Parathyroid adenoma (tissue), 2 donors: ENCODE measurements at regions not wholly inside any gene's neighbourhood (a gene's known extent, or its start where the extent isn't known, plus 50 kb on each side); places are given as distances from the start of the nearest gene placed in this dataset.

Experiments used
- H2AFZ ChIP-seq: fragments of 300-600 bp; sonication (generic); one replicate; pipeline ENCODE4 v1.7.0; 2017; ENCODE audit warnings: antibody characterized with exemption, mild to moderate bottlenecking
- H3K27ac ChIP-seq: fragments of 300-600 bp; sonication (generic); one replicate; pipeline ENCODE4 v1.7.0; 2017
- H3K27me3 ChIP-seq: fragments of 300-600 bp; sonication (generic); one replicate; pipeline ENCODE4 v1.7.0; 2017; ENCODE audit warnings: low read length; ENCODE audit not compliant: control insufficient read depth, insufficient read depth
- H3K36me3 ChIP-seq: fragments of 300-600 bp; sonication (generic); one replicate; pipeline ENCODE4 v1.7.0; 2017; ENCODE audit warnings: low read length; ENCODE audit not compliant: control insufficient read depth, insufficient read depth
- H3K4me1 ChIP-seq: fragments of 300-600 bp; sonication (generic); one replicate; pipeline ENCODE4 v1.7.0; 2017; ENCODE audit warnings: control low read depth
- H3K4me2 ChIP-seq: fragments of 300-600 bp; sonication (generic); one replicate; pipeline ENCODE4 v1.7.0; 2017; ENCODE audit warnings: low read length
- H3K4me3 ChIP-seq: fragments of 300-600 bp; sonication (generic); one replicate; pipeline ENCODE4 v1.7.0; 2017; ENCODE audit warnings: low read depth, low read length
- H3K79me2 ChIP-seq: fragments of 300-600 bp; sonication (generic); one replicate; pipeline ENCODE4 v1.7.0; 2017; ENCODE audit warnings: control low read depth
- H3K9ac ChIP-seq: fragments of 300-600 bp; sonication (generic); one replicate; pipeline ENCODE4 v1.7.0; 2017; ENCODE audit warnings: mild to moderate bottlenecking
- H3K9me3 ChIP-seq: fragments of 300-600 bp; sonication (generic); one replicate; pipeline ENCODE4 v1.7.0; 2017; ENCODE audit warnings: low read length; ENCODE audit not compliant: control insufficient read depth
- TF ChIP-seq, protein P1 (sequence below): fragments of 300-600 bp; sonication (generic); IDR thresholded peaks from one replicate; pipeline ENCODE4 v1.7.0; 2017; ENCODE audit warnings: antibody characterized with exemption, mild to moderate bottlenecking
- donor health status: primary hyperparathyroidism.

DNA sequence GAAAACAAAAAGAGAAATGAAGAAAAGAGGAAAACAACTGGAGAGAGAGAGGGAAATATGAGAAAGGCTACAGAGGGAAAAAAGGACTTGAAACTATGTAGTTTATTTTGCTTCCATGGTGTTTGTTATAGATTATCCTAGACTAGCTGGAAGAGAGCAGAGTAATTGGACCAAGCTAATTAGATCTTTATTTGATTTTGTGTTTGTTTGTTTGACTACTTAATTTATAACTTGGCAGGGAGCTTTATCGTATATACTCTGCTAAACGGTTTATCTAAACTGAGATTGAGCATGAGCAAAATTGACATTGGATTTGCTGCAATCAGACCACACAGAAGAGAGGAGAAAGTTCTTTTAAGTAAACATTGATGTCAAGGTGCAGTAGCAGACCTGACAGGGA, 443.8 kb upstream of the USP24 start:
- Histone ChIP-seq H3K36me3 (no peaks in the 10 kb centered on the region), H3K4me2 (no peak overlapping the region), H3K79me2 (no peaks in the 10 kb centered on the region), H3K9me3 (no peaks in the 10 kb centered on the region), H3K4me3 (no peak overlapping the region), H3K27me3 (no peaks in the 10 kb centered on the region), H3K9ac (no peak overlapping the region), H3K4me1 (peaks cover 2% of the 10 kb centered on the region), H3K27ac (peak overlapping the region; percentile 65), H2AFZ (peak overlapping the region; percentile 11)
- TF ChIP-seq, protein P1, sequence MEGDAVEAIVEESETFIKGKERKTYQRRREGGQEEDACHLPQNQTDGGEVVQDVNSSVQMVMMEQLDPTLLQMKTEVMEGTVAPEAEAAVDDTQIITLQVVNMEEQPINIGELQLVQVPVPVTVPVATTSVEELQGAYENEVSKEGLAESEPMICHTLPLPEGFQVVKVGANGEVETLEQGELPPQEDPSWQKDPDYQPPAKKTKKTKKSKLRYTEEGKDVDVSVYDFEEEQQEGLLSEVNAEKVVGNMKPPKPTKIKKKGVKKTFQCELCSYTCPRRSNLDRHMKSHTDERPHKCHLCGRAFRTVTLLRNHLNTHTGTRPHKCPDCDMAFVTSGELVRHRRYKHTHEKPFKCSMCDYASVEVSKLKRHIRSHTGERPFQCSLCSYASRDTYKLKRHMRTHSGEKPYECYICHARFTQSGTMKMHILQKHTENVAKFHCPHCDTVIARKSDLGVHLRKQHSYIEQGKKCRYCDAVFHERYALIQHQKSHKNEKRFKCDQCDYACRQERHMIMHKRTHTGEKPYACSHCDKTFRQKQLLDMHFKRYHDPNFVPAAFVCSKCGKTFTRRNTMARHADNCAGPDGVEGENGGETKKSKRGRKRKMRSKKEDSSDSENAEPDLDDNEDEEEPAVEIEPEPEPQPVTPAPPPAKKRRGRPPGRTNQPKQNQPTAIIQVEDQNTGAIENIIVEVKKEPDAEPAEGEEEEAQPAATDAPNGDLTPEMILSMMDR: no peak

DNA sequence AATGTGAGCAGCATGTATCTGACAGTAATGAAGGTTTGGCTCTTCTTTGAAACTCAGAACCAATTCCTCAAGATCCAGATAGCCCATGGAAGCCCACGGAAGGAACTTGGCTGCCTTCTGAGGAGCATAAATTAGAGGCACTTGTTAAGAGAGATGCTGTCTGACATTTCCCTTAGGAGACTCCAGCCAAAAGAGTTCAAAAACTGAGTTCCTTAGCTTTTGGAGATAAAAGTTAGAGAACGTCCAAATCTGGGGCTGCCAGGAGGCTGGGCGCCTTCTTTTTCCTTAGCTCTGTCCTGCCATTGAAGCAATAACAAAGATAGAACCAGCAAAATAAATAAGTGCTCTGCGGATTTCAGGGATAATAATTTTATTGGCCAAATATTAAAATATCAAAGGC, 439.6 kb upstream of the USP24 start:
- no peak overlapping the region for H3K27ac ChIP-seq
- H3K36me3 ChIP-seq: no peaks in the 10 kb centered on the region
- H3K4me2 ChIP-seq: no peak overlapping the region
- no peak overlapping the region for H3K9ac ChIP-seq
- no peaks in the 10 kb centered on the region for H3K27me3 ChIP-seq
- H3K4me3 ChIP-seq: no peak overlapping the region
- peaks cover 2% of the 10 kb centered on the region for H3K4me1 ChIP-seq
- H3K79me2 ChIP-seq: no peaks in the 10 kb centered on the region
- TF ChIP-seq, protein P1: no peak
- H2AFZ ChIP-seq: no peak overlapping the region
- H3K9me3 ChIP-seq: no peaks in the 10 kb centered on the region

DNA sequence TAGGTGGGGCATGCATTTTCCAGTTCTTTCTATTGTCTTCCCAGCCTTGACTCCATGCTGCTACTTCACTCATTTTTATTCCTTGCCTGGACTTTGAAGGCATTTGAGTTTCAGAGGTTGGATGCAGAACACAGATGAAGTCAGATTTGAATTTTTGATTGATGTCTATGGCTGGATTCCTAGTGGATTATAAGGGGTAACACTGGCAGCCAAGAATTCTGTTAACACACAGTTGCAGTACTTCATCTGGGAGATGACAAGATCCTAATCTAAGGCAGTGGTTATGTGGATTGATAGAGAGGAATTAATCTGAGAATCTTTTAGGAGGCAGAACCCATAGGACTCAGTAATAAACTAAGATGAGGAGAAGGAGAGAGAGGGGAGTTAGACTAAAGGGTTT, 439.0 kb upstream of the USP24 start:
- H2AFZ ChIP-seq: no peak overlapping the region
- TF ChIP-seq, protein P1: no peak
- no peak overlapping the region for H3K27ac ChIP-seq
- no peaks in the 10 kb centered on the region for H3K79me2 ChIP-seq
- no peaks in the 10 kb centered on the region for H3K9me3 ChIP-seq
- H3K9ac ChIP-seq: no peak overlapping the region
- no peak overlapping the region for H3K4me3 ChIP-seq
- no peak overlapping the region for H3K4me2 ChIP-seq
- H3K4me1 ChIP-seq: peaks cover 2% of the 10 kb centered on the region
- H3K27me3 ChIP-seq: no peaks in the 10 kb centered on the region
- no peaks in the 10 kb centered on the region for H3K36me3 ChIP-seq

DNA sequence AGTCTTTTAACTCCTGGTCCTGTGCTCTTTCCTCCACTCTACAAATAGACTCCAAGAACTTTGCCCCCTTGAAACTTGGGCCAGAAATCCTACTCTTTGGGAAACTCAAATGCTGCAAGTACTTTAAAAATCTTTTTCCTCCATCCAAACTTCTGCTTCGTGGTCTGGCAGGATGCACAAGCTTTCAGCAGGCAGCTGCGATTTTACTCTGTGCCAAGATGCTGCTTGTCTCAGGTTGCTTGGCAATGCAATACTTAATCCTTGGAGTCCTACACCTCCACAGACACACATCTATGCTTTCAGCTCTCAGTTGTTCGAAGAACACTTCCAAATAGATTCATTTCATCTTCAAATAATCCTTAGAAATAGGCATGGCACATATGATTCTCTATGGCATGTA, 435.3 kb upstream of the USP24 start:
- Histone ChIP-seq H3K27ac (no peak overlapping the region), H3K9ac (no peak overlapping the region), H3K4me2 (no peak overlapping the region), H3K4me1 (peaks cover 2% of the 10 kb centered on the region), H2AFZ (no peak overlapping the region), H3K79me2 (no peaks in the 10 kb centered on the region), H3K27me3 (no peaks in the 10 kb centered on the region), H3K36me3 (no peaks in the 10 kb centered on the region), H3K9me3 (no peaks in the 10 kb centered on the region), H3K4me3 (no peak overlapping the region)
- TF ChIP-seq, protein P1: no peak

DNA sequence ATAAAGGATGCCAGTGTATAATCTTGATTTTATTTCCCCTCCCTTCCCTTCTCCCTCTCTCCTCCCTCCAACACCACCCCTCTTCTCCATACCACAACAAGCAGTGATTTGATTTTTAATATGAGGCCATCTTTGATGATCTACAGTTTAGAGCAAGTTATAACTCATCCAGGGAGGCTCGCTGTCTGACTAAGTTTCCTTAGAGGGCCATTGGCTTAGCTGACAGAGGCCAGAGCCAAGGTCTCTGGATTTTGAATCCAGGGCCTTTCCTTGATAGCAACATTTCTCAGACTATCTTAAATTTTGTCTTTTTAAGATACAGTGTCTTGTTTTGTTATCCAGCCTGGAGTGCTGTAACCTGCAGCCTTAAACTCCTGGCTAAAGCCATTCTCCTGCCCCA, 431.0 kb upstream of the USP24 start:
- Histone ChIP-seq H2AFZ (no peak overlapping the region), H3K9me3 (no peaks in the 10 kb centered on the region), H3K9ac (no peak overlapping the region), H3K4me1 (peaks cover 3% of the 10 kb centered on the region), H3K27me3 (no peaks in the 10 kb centered on the region), H3K27ac (no peak overlapping the region), H3K4me3 (no peak overlapping the region), H3K36me3 (no peaks in the 10 kb centered on the region), H3K4me2 (no peak overlapping the region), H3K79me2 (no peaks in the 10 kb centered on the region)
- TF ChIP-seq, protein P1: no peak
